T-helper 1 cell (primary cell): ENCODE measurements at regions not wholly inside any gene's neighbourhood (a gene's known extent, or its start where the extent isn't known, plus 50 kb on each side); places are given as distances from the start of the nearest gene placed in this dataset.
"Not testable (repeated sequence)": the region's sequence is repeated elsewhere in the genome, so short reads cannot be mapped to it uniquely, and the experiment has no call there.

ENCODE experiments used
- DNase-seq, 5 donors: peaks; one replicate each; pipeline ENCODE4 v3.0.0-alpha.2; 2012 to 2020

DNA sequence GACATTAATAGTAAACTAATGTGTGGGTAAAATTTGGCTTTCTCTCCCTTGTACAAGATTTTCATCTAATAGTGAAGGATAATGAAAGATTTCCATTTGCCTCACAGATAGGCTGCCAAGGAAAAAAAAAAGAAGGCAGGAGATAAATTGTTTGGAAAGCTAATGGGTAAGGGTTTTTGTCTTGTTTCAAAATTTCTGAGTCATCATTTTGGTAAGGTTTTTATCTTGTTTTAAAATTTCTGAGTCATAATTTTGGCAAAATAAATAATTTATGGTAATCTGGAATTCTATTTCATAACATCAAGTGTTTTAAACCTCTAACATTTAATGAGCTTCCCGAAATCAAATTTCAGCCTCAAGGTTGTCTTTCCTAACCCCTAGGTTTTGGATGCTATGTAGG lies 1035.7 kb upstream of the FBXO33 start:
- no peak for DNase-seq

GRCh38 chr14:40464531-40464930 lies 1032.3 kb upstream of the FBXO33 start:
- no peak for DNase-seq

- no peak for DNase-seq
Observed at GRCh38 chr14:40463886-40464285, 1031.7 kb upstream of the FBXO33 start.

DNA sequence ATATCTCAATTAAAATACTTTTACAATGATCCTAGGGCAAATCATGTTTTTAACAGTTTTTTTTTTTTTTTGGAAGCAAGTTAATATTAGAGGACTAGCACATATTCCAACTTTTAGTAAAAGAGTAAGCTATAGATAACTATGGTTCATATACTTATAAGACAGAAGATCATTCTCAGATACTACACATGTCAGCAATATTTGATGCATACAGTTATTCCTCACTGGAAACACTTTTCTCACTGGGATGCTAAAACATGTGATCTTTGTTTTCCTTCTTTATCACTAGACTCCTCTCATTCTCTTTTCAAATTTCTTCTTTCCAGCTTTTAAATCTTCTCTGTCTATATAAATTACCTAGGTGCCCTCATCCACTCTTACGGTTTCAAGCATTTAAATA lies 1020.4 kb upstream of the FBXO33 start:
- DNase-seq: no peak

GRCh38 chr14:40447017-40447416 lies 1014.8 kb upstream of the FBXO33 start:
- DNase-seq: no peak

DNA sequence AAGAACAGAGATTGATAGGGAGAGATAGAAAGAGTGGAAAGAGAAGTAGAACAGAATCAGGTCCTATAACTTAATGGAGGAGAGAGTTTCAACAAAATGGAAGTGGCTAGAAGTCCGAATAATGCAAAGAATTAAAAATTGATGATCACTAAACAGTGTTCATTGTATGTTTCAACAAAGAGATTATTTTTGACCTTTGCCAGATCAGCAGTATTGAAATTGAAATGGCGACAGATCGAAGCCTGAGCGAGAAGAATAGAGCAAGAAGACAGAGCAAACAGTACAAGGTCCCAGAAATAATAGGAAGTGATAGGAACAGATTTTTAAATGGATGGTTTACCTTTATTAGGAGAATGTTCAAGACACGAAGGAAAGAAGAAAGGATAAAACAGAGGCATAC lies 1012.8 kb upstream of the FBXO33 start:
- DNase-seq: no peak

GRCh38 chr14:40436551-40436950 lies 1004.3 kb upstream of the FBXO33 start:
- no peak for DNase-seq

DNA sequence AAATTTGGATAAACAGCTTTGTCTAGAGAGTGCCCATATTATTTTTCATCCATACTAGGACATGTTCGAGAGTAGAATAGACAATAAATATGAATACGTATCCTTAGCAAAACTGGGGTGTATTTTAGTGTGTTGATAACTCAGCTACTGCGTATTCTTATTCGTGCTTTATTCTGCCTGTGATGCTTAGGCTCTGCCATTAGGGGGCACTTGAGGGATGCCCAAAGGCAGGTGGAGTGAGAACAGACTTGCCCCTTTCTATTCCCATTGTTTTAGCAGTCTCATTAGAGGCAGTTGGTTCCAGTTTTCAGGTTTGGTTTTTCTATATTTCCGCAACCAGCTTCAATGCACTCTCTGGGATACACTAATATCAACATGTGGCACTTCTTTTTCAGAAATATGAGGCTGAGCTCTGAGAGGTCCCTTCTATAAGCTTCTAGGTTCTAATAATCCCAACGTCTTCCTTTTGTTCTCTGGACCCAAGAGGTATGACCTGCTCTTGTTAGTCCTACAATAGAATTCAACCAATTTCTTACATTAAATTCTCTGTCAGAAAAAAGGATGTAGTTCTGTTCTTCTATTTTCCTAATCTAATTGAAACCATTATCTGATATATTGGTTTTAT lies 985.7 kb upstream of the FBXO33 start:
- DNase-seq: no peak

DNA sequence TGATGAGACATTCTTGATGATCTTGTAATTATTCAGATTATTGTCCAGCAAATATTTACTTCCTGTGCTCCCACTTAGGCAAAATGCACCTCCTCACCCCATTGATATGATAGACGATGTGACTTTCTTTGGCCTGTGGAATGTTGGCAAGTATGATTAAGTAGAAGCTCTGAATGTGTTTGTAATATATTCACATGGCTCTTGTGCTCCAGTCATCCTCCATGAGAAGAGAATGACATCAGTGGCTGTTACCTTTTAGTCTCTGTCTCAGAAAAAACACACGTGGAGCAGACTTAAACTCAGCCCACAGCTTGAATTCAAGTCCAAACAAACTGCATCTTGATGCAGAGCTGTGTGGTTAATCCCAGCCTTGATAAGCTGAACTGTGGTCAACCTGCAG lies 984.3 kb upstream of the FBXO33 start:
- DNase-seq: no peak

GRCh38 chr14:40414386-40414785 lies 982.2 kb upstream of the FBXO33 start:
- no peak for DNase-seq

GRCh38 chr14:40413136-40413535 lies 980.9 kb upstream of the FBXO33 start:
- no peak for DNase-seq

- no peak for DNase-seq
Observed at GRCh38 chr14:40410708-40411107, 978.5 kb upstream of the FBXO33 start.

- DNase-seq: no peak
Observed at GRCh38 chr14:40402957-40403356, 970.7 kb upstream of the FBXO33 start.

DNA sequence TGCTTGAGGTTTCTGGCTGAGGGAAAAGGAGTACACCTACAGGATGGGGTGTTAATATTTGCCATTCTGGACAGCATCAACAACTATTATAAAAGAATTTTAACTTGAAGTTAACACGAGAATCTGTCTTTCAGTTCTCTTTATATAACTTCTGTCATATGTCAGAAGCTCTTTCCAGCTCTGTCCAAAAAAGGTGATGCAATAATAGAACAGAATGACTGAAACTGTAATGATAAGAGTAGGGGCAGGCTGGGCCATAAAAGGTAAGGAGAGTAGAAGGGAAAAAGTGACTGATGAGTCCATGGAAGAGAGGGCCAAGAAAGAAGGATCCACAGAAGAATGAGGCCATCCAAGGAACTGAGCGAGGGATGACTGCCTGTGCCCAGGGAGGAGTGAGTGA lies 966.7 kb upstream of the FBXO33 start:
- DNase-seq: no peak

GRCh38 chr14:40394634-40395340 lies 962.6 kb upstream of the FBXO33 start:
- DNase-seq: no peak

DNA sequence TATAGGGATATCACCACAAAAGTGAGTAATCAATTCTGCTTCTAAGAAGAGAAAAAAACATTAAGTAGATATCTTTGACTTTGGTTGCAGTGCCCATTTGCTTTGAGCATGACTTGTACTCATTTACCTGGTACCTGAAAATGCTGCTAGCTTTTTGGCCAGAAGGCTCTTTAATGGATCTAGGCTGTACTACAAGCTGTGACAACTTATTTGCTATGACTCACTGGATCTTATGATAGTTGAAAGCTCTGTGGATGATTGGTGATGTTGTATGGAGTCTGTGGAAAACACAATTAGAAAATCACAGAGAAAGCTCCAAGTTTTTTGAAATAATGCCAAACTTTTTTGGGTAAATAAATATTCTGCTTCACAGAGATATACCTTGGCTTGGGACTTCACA lies 960.9 kb upstream of the FBXO33 start:
- no peak for DNase-seq

GRCh38 chr14:40386433-40386832 lies 954.2 kb upstream of the FBXO33 start:
- no peak for DNase-seq

DNA sequence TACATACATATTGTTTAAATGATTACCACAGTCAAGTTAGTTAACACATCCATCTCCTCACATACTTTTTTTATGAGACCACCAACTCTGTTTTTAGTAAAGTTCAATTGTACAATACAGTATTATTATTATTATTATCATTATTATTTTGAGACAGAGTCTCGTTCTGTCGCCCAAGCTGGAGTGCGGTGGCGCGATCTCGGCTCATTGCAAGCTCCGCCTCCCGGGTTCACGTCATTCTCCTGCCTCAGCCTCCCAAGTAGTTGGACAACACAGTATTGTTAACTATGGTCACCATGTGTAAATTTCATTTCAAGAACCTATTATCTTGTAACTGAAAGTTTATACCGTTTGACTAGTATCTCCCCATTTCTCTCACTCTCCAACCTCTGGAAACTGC lies 942.0 kb upstream of the FBXO33 start:
- DNase-seq: no peak

- DNase-seq: no peak
Observed at GRCh38 chr14:40371011-40371410, 938.8 kb upstream of the FBXO33 start.

GRCh38 chr14:40368314-40368713 lies 936.1 kb upstream of the FBXO33 start:
- DNase-seq: no peak

GRCh38 chr14:40367717-40368116 lies 935.5 kb upstream of the FBXO33 start:
- no peak for DNase-seq

GRCh38 chr14:40365305-40365704 lies 933.1 kb upstream of the FBXO33 start:
- DNase-seq: no peak

DNA sequence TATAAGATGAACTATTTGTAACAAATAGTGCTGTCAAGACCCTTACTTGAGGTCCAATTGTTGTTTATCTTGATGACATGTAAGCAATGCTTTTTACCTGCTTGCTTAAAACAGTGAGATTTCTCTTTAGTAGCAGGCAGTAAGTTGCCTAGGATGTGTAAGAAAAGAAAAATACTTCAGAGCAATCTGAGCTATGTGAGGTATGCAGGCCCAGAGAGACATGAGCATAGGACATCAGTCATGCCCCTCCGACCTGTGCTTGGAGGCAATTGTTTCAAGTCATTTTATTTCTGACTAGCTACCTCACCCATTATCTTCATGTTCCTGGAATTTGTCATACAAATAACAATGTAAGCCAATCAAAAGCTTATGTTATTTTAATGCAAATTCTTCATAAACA lies 930.6 kb upstream of the FBXO33 start:
- DNase-seq: no peak

DNA sequence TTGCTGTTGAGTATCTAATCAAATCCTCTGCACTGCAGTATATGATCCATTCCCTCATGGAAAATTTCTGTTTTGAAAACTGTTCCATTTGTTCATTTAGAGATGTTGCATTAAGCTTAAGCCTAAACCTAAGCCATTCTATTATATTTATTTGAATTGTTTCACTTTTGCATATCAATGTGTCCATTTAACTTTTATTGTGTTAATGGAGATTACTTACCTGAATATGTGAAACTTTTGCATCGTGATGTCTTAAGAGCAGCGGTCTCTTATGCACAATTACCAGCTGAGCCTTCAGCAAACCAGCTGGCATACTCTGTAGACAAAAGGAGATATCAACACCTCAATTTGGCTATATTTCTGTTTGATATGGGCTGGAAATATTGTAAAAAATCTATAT lies 922.5 kb upstream of the FBXO33 start:
- no peak for DNase-seq

- DNase-seq: not testable (repeated sequence)
Observed at GRCh38 chr14:40348104-40348503, 915.9 kb upstream of the FBXO33 start.
